Natural killer cell (primary cell): ENCODE measurements at regions not wholly inside any gene's neighbourhood (a gene's known extent, or its start where the extent isn't known, plus 50 kb on each side); places are given as distances from the start of the nearest gene placed in this dataset.

Source experiments
- ATAC-seq, 3 donors: fragments of 150-1000 bp in 2 of 3; fragments of 200-7000 bp in 1 of 3; cut with Tn5 transposase; 1 replicate in 1 of 3; 2 replicates in 2 of 3; pipeline ENCODE4 v1.10.0; 2021; ENCODE audit warnings: mild to moderate bottlenecking in 2 of 3, moderate library complexity in 2 of 3
- DNase-seq, 2 donors: peaks; one replicate each; pipeline versions ENCODE4 v3.0.0 to v3.0.0-alpha.2; 2013 to 2021; ENCODE audit warnings: mixed read lengths in 1 of 2
- H3K27ac ChIP-seq: one replicate; pipeline ENCODE4 v1.5.1; 2013; ENCODE audit warnings: mild to moderate bottlenecking, low read length
- H3K27me3 ChIP-seq: one replicate; pipeline ENCODE4 v1.6.1; 2013; ENCODE audit warnings: low read length; ENCODE audit not compliant: control insufficient read depth, insufficient read depth
- H3K36me3 ChIP-seq: one replicate; pipeline ENCODE4 v1.6.1; 2013; ENCODE audit warnings: low read length; ENCODE audit not compliant: control insufficient read depth, insufficient read depth
- H3K4me1 ChIP-seq: one replicate; pipeline ENCODE4 v1.6.1; 2013; ENCODE audit warnings: low read length; ENCODE audit not compliant: control insufficient read depth, insufficient read depth
- H3K4me3 ChIP-seq: one replicate; pipeline ENCODE4 v1.5.1; 2013; ENCODE audit warnings: low read length
- H3K9me3 ChIP-seq: one replicate; pipeline ENCODE4 v1.6.1; 2013; ENCODE audit warnings: low read length; ENCODE audit not compliant: control insufficient read depth, insufficient read depth
- H3K27ac Mint-ChIP-seq, 2 donors: one replicate each; pipeline ENCODE4 v1.8.0; 2022; ENCODE audit warnings: mild to moderate bottlenecking in 2 of 2, mixed read lengths in 2 of 2, moderate library complexity in 1 of 2
- H3K27me3 Mint-ChIP-seq, 2 donors: one replicate each; pipeline ENCODE4 v1.8.0; 2022; ENCODE audit warnings: low read depth in 2 of 2, mixed read lengths in 2 of 2
- H3K36me3 Mint-ChIP-seq: one replicate; pipeline ENCODE4 v1.8.0; 2022; ENCODE audit warnings: mixed read lengths
- H3K4me1 Mint-ChIP-seq, 2 donors: one replicate each; pipeline ENCODE4 v1.8.0; 2022; ENCODE audit warnings: mixed read lengths in 2 of 2
- H3K4me3 Mint-ChIP-seq: one replicate; pipeline ENCODE4 v1.8.0; 2022; ENCODE audit warnings: mild to moderate bottlenecking, moderate library complexity, mixed read lengths
- H3K9me3 Mint-ChIP-seq, 2 donors: one replicate each; pipeline ENCODE4 v1.8.0; 2022; ENCODE audit warnings: mixed read lengths in 2 of 2
- WGBS: methylation state at CpG from one replicate; pipeline ENCODE4 v1.1.7; 2013; ENCODE audit warnings: missing lambda C conversion rate; ENCODE audit not compliant: insufficient coverage; 5-methylcytosine and 5-hydroxymethylcytosine counted together
- intact Hi-C: fragments of 100-400 bp; cut with micrococcal nuclease; formaldehyde crosslinking; loops from one replicate; pipeline ENCODE4 v1.14.2; 2022
- TF ChIP-seq, protein P1 (sequence below): fragments of 200-600 bp; IDR thresholded peaks from one replicate; pipeline ENCODE4 v1.8.0; 2022; ENCODE audit warnings: antibody characterized with exemption

DNA sequence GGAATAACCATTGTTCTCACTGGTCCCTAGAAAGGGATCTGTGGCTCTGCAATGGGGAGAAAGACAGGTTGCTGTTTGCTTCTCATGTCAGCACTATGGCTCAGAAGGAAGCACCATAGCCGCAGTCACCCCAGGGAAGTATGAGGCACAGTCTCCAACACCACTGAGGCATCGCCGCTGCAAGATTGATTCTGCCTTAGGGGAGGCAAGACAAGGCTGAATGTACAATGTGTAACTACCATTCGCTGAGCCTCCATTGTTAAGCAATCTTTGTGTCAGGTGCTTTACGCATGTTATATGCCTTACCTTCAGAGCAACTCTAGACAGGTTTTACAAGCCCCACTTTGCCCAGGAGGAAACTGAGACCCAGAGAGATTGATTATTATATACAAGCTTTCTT lies 100.7 kb upstream of the KCNMB2 start:
- H3K27ac ChIP-seq: no peak overlapping the region
- H3K9me3 Mint-ChIP-seq: no peaks in the 10 kb centered on the region
- ATAC-seq: no peak
- H3K9me3 ChIP-seq: no peaks in the 10 kb centered on the region
- H3K4me3 Mint-ChIP-seq: no peak overlapping the region
- no peaks in the 10 kb centered on the region for H3K36me3 ChIP-seq
- no peak for DNase-seq
- H3K4me1 ChIP-seq: no peaks in the 10 kb centered on the region
- TF ChIP-seq, protein P1, sequence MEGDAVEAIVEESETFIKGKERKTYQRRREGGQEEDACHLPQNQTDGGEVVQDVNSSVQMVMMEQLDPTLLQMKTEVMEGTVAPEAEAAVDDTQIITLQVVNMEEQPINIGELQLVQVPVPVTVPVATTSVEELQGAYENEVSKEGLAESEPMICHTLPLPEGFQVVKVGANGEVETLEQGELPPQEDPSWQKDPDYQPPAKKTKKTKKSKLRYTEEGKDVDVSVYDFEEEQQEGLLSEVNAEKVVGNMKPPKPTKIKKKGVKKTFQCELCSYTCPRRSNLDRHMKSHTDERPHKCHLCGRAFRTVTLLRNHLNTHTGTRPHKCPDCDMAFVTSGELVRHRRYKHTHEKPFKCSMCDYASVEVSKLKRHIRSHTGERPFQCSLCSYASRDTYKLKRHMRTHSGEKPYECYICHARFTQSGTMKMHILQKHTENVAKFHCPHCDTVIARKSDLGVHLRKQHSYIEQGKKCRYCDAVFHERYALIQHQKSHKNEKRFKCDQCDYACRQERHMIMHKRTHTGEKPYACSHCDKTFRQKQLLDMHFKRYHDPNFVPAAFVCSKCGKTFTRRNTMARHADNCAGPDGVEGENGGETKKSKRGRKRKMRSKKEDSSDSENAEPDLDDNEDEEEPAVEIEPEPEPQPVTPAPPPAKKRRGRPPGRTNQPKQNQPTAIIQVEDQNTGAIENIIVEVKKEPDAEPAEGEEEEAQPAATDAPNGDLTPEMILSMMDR: no peak
- H3K27me3 Mint-ChIP-seq: peaks cover 0 to 9% of the 10 kb centered on the region in 2 donors
- 92% methylated on average over 5 of the region's 5 CpGs for WGBS
- no peak overlapping the region for H3K4me3 ChIP-seq
- H3K4me1 Mint-ChIP-seq: no peaks in the 10 kb centered on the region
- no peak overlapping the region for H3K27ac Mint-ChIP-seq
- H3K36me3 Mint-ChIP-seq: no peaks in the 10 kb centered on the region
- intact Hi-C loops: no loop called here
- no peaks in the 10 kb centered on the region for H3K27me3 ChIP-seq

DNA sequence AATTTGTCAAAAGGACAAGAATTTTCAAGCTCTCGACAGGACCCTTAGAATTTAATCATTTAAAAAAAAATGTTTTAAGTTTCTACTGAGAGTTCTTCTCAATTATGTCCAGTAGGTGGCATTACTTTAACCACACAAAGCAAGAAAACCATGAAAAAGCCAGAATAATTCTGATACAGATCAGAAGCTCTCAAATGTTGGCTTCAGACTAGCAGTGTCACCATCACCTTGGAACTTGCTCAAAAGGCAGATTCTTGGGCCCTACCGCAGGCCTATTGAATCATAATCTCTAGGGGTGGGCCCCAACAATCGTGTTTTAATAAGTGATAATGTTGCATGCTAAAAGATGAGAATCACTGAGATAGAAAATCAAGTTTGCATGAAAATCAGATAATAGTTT lies 99.5 kb upstream of the KCNMB2 start:
- Mint-ChIP-seq H3K27me3 (peaks cover 0 to 9% of the 10 kb centered on the region in 2 donors), H3K36me3 (no peaks in the 10 kb centered on the region), H3K27ac (no peak overlapping the region), H3K9me3 (no peaks in the 10 kb centered on the region), H3K4me3 (no peak overlapping the region), H3K4me1 (no peaks in the 10 kb centered on the region)
- TF ChIP-seq, protein P1: no peak
- Histone ChIP-seq H3K4me1 (no peaks in the 10 kb centered on the region), H3K27ac (no peak overlapping the region), H3K36me3 (no peaks in the 10 kb centered on the region), H3K9me3 (no peaks in the 10 kb centered on the region), H3K4me3 (no peak overlapping the region), H3K27me3 (no peaks in the 10 kb centered on the region)
- ATAC-seq: peak in 1 of 3 donors; percentile 59
- intact Hi-C loops: no loop called here
- DNase-seq: peak in 1 of 2 donors; percentile 14
- WGBS: 64% methylated on average over 2 of the region's 3 CpGs

DNA sequence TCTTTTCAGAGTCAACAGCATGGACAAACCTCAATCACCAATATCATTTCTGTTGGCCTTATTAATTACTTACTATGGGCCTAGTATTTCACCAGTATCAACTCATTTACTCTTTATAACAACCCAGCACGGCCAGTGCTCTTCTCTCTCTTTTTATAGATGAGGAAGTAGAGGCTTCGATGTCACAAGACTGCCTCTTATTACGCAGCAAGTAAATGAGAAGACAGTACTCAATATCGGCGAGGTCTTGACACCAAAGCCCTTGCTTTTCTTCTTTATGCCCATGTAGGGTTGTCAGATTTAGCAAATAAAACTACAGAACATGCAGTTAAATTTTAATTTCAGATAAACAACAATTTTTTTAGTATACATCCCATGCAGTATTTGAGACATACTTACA lies 99.0 kb upstream of the KCNMB2 start:
- H3K4me1 Mint-ChIP-seq: no peaks in the 10 kb centered on the region
- H3K36me3 Mint-ChIP-seq: no peaks in the 10 kb centered on the region
- Histone ChIP-seq H3K27me3 (no peaks in the 10 kb centered on the region), H3K4me1 (no peaks in the 10 kb centered on the region), H3K4me3 (no peak overlapping the region), H3K36me3 (no peaks in the 10 kb centered on the region), H3K9me3 (no peaks in the 10 kb centered on the region), H3K27ac (no peak overlapping the region)
- H3K4me3 Mint-ChIP-seq: no peak overlapping the region
- DNase-seq: no peak
- no peaks in the 10 kb centered on the region for H3K9me3 Mint-ChIP-seq
- intact Hi-C loops: no loop called here
- H3K27me3 Mint-ChIP-seq: peaks cover 2 to 9% of the 10 kb centered on the region in 2 donors
- no peak overlapping the region for H3K27ac Mint-ChIP-seq
- TF ChIP-seq, protein P1: no peak
- 85% methylated on average over 5 of the region's 5 CpGs for WGBS
- no peak for ATAC-seq

- Histone ChIP-seq H3K9me3 (no peaks in the 10 kb centered on the region), H3K4me1 (no peaks in the 10 kb centered on the region), H3K27me3 (no peaks in the 10 kb centered on the region), H3K4me3 (no peak overlapping the region), H3K27ac (no peak overlapping the region), H3K36me3 (no peaks in the 10 kb centered on the region)
- TF ChIP-seq, protein P1: no peak
- ATAC-seq (no peak), DNase-seq (no peak)
- Mint-ChIP-seq H3K36me3 (no peaks in the 10 kb centered on the region), H3K27me3 (peaks cover 0 to 2% of the 10 kb centered on the region in 2 donors), H3K4me3 (no peak overlapping the region), H3K4me1 (no peaks in the 10 kb centered on the region), H3K9me3 (no peaks in the 10 kb centered on the region), H3K27ac (no peak overlapping the region)
- 47% methylated on average over 2 of the region's 2 CpGs for WGBS
- intact Hi-C loops: no loop called here
Observed at GRCh38 chr3:178439504-178439903, 96.7 kb upstream of the KCNMB2 start.
